Mesothelial cell of epicardium (in vitro differentiated cells): ENCODE measurements at regions not wholly inside any gene's neighbourhood (a gene's known extent, or its start where the extent isn't known, plus 50 kb on each side); places are given as distances from the start of the nearest gene placed in this dataset.

ENCODE experiments used
- DNase-seq, 2 experiments: peaks; one replicate each; pipeline ENCODE4 v3.0.0; 2021; ENCODE audit warnings: low spot score in 2 of 2; ENCODE audit not compliant: unreplicated experiment in 2 of 2
- H3K27ac Mint-ChIP-seq: 2 replicates; pipeline ENCODE4 v1.8.0; 2021; ENCODE audit warnings: mixed read lengths
- H3K27me3 Mint-ChIP-seq: 2 replicates; pipeline ENCODE4 v1.8.0; 2021; ENCODE audit warnings: low read depth, mixed read lengths
- H3K36me3 Mint-ChIP-seq: 2 replicates; pipeline ENCODE4 v1.8.0; 2021; ENCODE audit warnings: mixed read lengths
- H3K4me1 Mint-ChIP-seq: 2 replicates; pipeline ENCODE4 v1.8.0; 2021; ENCODE audit warnings: mixed read lengths
- H3K4me3 Mint-ChIP-seq: 2 replicates; pipeline ENCODE4 v1.8.0; 2021; ENCODE audit warnings: mild to moderate bottlenecking, moderate library complexity, mixed read lengths
- H3K9me3 Mint-ChIP-seq: 2 replicates; pipeline ENCODE4 v1.8.0; 2021; ENCODE audit warnings: mixed read lengths
- TF ChIP-seq, protein P1 (sequence below): fragments of 200-600 bp; sonication (generic); IDR thresholded peaks from one replicate; pipeline ENCODE4 v1.5.0; 2021; ENCODE audit warnings: antibody characterized with exemption; ENCODE audit not compliant: unreplicated experiment

DNA sequence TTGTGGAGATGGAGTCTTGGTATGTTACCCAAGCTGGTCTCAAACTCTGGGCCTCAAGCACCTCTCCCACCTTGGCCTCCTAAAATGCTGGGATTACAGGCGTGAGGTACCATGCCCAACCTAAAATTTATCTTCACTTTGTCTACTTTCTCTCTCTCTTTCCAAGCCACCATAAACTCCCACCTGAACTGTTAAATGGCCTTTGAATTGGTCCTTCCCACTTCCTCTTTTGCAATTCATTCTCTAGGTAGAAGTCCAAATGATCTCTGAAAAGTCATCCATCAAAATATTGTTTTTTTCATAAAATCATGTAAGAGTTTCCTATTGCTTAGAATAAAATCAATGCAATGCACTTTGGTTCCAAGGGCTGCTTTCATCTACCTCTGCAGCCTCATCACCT lies 90.1 kb upstream of the CELF2 start:
- H3K4me3 Mint-ChIP-seq, result no peak overlapping the region
- peaks cover 10% of the 10 kb centered on the region for H3K9me3 Mint-ChIP-seq
- TF ChIP-seq, protein P1, sequence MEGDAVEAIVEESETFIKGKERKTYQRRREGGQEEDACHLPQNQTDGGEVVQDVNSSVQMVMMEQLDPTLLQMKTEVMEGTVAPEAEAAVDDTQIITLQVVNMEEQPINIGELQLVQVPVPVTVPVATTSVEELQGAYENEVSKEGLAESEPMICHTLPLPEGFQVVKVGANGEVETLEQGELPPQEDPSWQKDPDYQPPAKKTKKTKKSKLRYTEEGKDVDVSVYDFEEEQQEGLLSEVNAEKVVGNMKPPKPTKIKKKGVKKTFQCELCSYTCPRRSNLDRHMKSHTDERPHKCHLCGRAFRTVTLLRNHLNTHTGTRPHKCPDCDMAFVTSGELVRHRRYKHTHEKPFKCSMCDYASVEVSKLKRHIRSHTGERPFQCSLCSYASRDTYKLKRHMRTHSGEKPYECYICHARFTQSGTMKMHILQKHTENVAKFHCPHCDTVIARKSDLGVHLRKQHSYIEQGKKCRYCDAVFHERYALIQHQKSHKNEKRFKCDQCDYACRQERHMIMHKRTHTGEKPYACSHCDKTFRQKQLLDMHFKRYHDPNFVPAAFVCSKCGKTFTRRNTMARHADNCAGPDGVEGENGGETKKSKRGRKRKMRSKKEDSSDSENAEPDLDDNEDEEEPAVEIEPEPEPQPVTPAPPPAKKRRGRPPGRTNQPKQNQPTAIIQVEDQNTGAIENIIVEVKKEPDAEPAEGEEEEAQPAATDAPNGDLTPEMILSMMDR, result no peak
- no peak overlapping the region for H3K27ac Mint-ChIP-seq
- H3K36me3 Mint-ChIP-seq, result no peaks in the 10 kb centered on the region
- peaks cover 7% of the 10 kb centered on the region for H3K27me3 Mint-ChIP-seq
- no peak for DNase-seq
- no peaks in the 10 kb centered on the region for H3K4me1 Mint-ChIP-seq

DNA sequence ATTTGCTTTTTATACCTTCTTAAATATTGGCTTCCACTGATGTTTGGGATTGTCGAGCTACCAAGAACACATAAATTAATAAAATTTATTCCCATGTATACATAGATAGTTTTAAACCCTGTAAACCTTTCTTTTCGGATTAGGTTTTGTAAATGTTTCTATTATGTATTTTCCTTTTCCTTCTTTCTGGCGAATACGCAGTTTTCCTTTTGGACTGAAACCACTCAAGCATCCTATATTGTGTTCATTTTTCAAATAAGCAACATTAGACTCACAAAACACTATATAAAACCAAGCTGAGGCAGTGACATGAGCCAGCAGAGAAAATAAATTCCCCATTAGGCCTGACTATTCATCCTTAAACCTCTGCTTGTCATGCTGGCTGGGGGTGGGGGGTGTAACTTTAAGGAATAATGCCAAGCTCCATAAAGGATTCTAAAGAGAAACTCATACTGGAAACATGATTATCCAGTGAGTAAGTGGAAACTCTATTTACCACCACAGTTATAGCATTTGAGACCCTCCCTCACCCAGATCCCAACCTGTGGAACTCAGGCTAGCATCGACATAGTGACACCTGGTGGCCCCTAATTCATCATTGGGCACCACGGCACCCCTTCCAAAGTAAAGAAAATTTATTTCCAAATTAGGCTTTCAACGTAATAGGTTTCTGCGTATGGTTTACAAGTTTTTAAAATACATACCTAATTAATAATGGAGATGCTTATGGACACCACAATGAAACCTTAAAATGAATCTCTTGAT lies 86.5 kb upstream of the CELF2 start:
- TF ChIP-seq, protein P1, result no peak
- no peaks in the 10 kb centered on the region for H3K4me1 Mint-ChIP-seq
- H3K4me3 Mint-ChIP-seq, result no peak overlapping the region
- H3K27ac Mint-ChIP-seq, result no peak overlapping the region
- peaks cover 3% of the 10 kb centered on the region for H3K9me3 Mint-ChIP-seq
- H3K36me3 Mint-ChIP-seq, result no peaks in the 10 kb centered on the region
- no peak for DNase-seq
- peaks cover 16% of the 10 kb centered on the region for H3K27me3 Mint-ChIP-seq

- TF ChIP-seq, protein P1, result no peak
- H3K36me3 Mint-ChIP-seq, result no peaks in the 10 kb centered on the region
- no peak overlapping the region for H3K4me3 Mint-ChIP-seq
- no peaks in the 10 kb centered on the region for H3K4me1 Mint-ChIP-seq
- H3K9me3 Mint-ChIP-seq, result no peaks in the 10 kb centered on the region
- DNase-seq, result no peak
- no peak overlapping the region for H3K27ac Mint-ChIP-seq
- H3K27me3 Mint-ChIP-seq, result peaks cover 15% of the 10 kb centered on the region
These were observed 82.6 kb upstream of the CELF2 start for GRCh38 chr10:10935032-10935431.

DNA sequence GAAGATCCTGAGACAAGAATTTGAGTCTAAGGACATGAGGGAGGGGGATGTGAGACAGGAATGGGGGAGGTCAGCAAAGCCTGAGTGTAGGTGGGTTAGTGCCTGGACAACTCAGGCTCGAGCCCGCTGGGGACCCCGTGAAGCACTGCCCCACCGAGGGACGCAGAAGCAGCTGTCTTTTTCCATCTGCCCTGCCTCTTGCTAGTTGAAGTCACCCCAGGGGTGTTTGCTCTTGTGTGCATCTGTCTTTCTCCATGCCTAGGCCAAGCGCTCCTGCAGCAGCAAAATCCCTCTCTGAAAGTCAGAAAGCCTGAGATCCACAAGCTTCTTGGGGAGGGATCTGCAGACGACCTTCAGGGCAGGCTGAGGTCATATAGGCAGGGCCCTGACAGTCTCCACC lies 79.0 kb upstream of the CELF2 start:
- Mint-ChIP-seq H3K27me3 (peaks cover 11% of the 10 kb centered on the region), H3K27ac (no peak overlapping the region), H3K36me3 (no peaks in the 10 kb centered on the region), H3K9me3 (peaks cover 8% of the 10 kb centered on the region), H3K4me3 (no peak overlapping the region), H3K4me1 (no peaks in the 10 kb centered on the region)
- TF ChIP-seq, protein P1, result no peak
- no peak for DNase-seq

GRCh38 chr10:10941127-10941730 lies 76.4 kb upstream of the CELF2 start:
- H3K27me3 Mint-ChIP-seq, result peaks cover 3% of the 10 kb centered on the region
- H3K27ac Mint-ChIP-seq, result no peak overlapping the region
- H3K4me1 Mint-ChIP-seq, result no peaks in the 10 kb centered on the region
- no peak for DNase-seq
- TF ChIP-seq, protein P1, result no peak
- peaks cover 3% of the 10 kb centered on the region for H3K36me3 Mint-ChIP-seq
- H3K4me3 Mint-ChIP-seq, result no peak overlapping the region
- peaks cover 21% of the 10 kb centered on the region for H3K9me3 Mint-ChIP-seq
